Body of pancreas (tissue), 4 donors: ENCODE measurements at regions not wholly inside any gene's neighbourhood (a gene's known extent, or its start where the extent isn't known, plus 50 kb on each side); places are given as distances from the start of the nearest gene placed in this dataset.

Experiments used
- ATAC-seq: fragments of 150-250 bp; one replicate; pipeline ENCODE4 v1.9.1; 2016
- DNase-seq, 4 donors: peaks; one replicate each; pipeline ENCODE4 v3.0.0-alpha.2; 2019
- H3K27ac ChIP-seq, 4 donors: fragments of 200-600 bp; sonication (generic); 1 replicate in 3 of 4; 2 replicates in 1 of 4; pipeline versions ENCODE4 v1.5.1 to v1.6.1; 2016 to 2019; ENCODE audit warnings: mild to moderate bottlenecking in 1 of 4, mixed read lengths in 1 of 4, moderate library complexity in 1 of 4
- H3K27me3 ChIP-seq, 2 donors: fragments of 200-600 bp; sonication (generic); one replicate each; pipeline ENCODE4 v1.6.0; 2016; ENCODE audit warnings: mild to moderate bottlenecking in 1 of 2
- H3K36me3 ChIP-seq, 2 donors: fragments of 200-600 bp; sonication (generic); replicated peaks in 1 of 2; 2 replicates each; pipeline ENCODE4 v1.5.1; 2016; ENCODE audit warnings: low read depth in 2 of 2; ENCODE audit not compliant: insufficient read depth in 1 of 2
- H3K4me1 ChIP-seq: fragments of 200-600 bp; sonication (generic); one replicate; pipeline ENCODE4 v1.6.0; 2016
- H3K4me3 ChIP-seq, 2 donors: fragments of 200-600 bp; sonication (generic); 1 replicate in 1 of 2; 2 replicates in 1 of 2; pipeline ENCODE4 v1.5.1; 2016 to 2019
- H3K9me3 ChIP-seq, 3 donors: fragments of 200-600 bp; sonication (generic); 1 replicate in 2 of 3; 2 replicates in 1 of 3; pipeline ENCODE4 v1.5.1; 2016
- CTCF ChIP-seq, 7 experiments: fragments of 450-650 bp in 4 of 7; fragments of 200-600 bp in 3 of 7; sonication (generic) in 3 of 7; IDR thresholded peaks; one replicate each; pipeline ENCODE4 v1.5.1; 2016 to 2019; ENCODE audit warnings: antibody characterized with exemption in 7 of 7
- POLR2A ChIP-seq, 3 donors: fragments of 450-650 bp; IDR thresholded peaks; one replicate each; pipeline ENCODE4 v1.6.1; 2016; ENCODE audit warnings: antibody characterized with exemption in 3 of 3, mild to moderate bottlenecking in 2 of 3
- WGBS, 2 donors: methylation state at CpG; one replicate each; pipeline ENCODE4 v1.1.5; 2017; 5-methylcytosine and 5-hydroxymethylcytosine counted together
- intact Hi-C: fragments of 100-400 bp; cut with DNase I; formaldehyde crosslinking; loops from one replicate; pipeline ENCODE4 v1.15.1; 2023

- Histone ChIP-seq H3K9me3 (no peaks in the 10 kb centered on the region), H3K4me3 (no peak overlapping the region), H3K4me1 (no peaks in the 10 kb centered on the region), H3K27me3 (no peaks in the 10 kb centered on the region), H3K36me3 (no peaks in the 10 kb centered on the region), H3K27ac (no peak overlapping the region)
- no peak for ATAC-seq
- 76 to 82% methylated on average over 4 of the region's 4 CpGs for WGBS, 2 donors
- intact Hi-C loops, result no loop called here
- TF ChIP-seq CTCF (IDR thresholded peaks at IDR 0.05) (no peak), POLR2A (IDR thresholded peaks at IDR 0.05) (no peak)
- DNase-seq, result no peak
Measured at GRCh38 chr18:41456831-41457230, 498.2 kb upstream of the PIK3C3 start.

- TF ChIP-seq POLR2A (IDR thresholded peaks at IDR 0.05), result no peak
- no peak for TF ChIP-seq CTCF (IDR thresholded peaks at IDR 0.05)
- H3K4me1 ChIP-seq, result no peaks in the 10 kb centered on the region
- intact Hi-C loops, result no loop called here
- no peaks in the 10 kb centered on the region for H3K9me3 ChIP-seq
- no peaks in the 10 kb centered on the region for H3K36me3 ChIP-seq
- no peak overlapping the region for H3K27ac ChIP-seq
- ATAC-seq (no peak), DNase-seq (no peak)
- no peaks in the 10 kb centered on the region for H3K27me3 ChIP-seq
- no peak overlapping the region for H3K4me3 ChIP-seq
Measured at GRCh38 chr18:41449612-41450011, 505.4 kb upstream of the PIK3C3 start.

- WGBS, 2 donors, result 34 to 44% methylated on average over 2 of the region's 2 CpGs
Measured at GRCh38 chr18:41444943-41445342, 510.1 kb upstream of the PIK3C3 start.

GRCh38 chr18:41436772-41437171 lies 518.3 kb upstream of the PIK3C3 start:
- no peak for TF ChIP-seq CTCF (IDR thresholded peaks at IDR 0.05)
- no peak for TF ChIP-seq POLR2A (IDR thresholded peaks at IDR 0.05)
- H3K9me3 ChIP-seq, result no peaks in the 10 kb centered on the region
- DNase-seq, result no peak
- H3K4me3 ChIP-seq, result no peak overlapping the region
- H3K4me1 ChIP-seq, result no peaks in the 10 kb centered on the region
- intact Hi-C loops, result loop anchor here (10.0 kb wide), 1 partner anchor 62 kb away; no protein-coding TSS in a partner anchor
- H3K27me3 ChIP-seq, result no peaks in the 10 kb centered on the region
- WGBS, 2 donors, result 72 to 91% methylated on average over 1 of the region's 1 CpG
- no peaks in the 10 kb centered on the region for H3K36me3 ChIP-seq
- no peak for ATAC-seq
- no peak overlapping the region for H3K27ac ChIP-seq

More at GRCh38 chr18:41444943-41445342, 510.1 kb upstream of the PIK3C3 start:
- H3K9me3 ChIP-seq, result no peaks in the 10 kb centered on the region
- ATAC-seq (no peak), DNase-seq (no peak)
- TF ChIP-seq CTCF (IDR thresholded peaks at IDR 0.05), result no peak
- no peak for TF ChIP-seq POLR2A (IDR thresholded peaks at IDR 0.05)
- H3K36me3 ChIP-seq, result no peaks in the 10 kb centered on the region
- intact Hi-C loops, result no loop called here
- no peaks in the 10 kb centered on the region for H3K4me1 ChIP-seq
- H3K4me3 ChIP-seq, result no peak overlapping the region
- no peaks in the 10 kb centered on the region for H3K27me3 ChIP-seq
- H3K27ac ChIP-seq, result no peak overlapping the region

GRCh38 chr18:41418598-41418997 lies 536.4 kb upstream of the PIK3C3 start:
- intact Hi-C loops, result no loop called here
- Histone ChIP-seq H3K36me3 (no peaks in the 10 kb centered on the region), H3K9me3 (no peaks in the 10 kb centered on the region), H3K27ac (no peak overlapping the region), H3K4me1 (no peaks in the 10 kb centered on the region), H3K4me3 (no peak overlapping the region), H3K27me3 (no peaks in the 10 kb centered on the region)
- no peak for ATAC-seq
- DNase-seq, result no peak
- TF ChIP-seq CTCF (IDR thresholded peaks at IDR 0.05), result no peak
- no peak for TF ChIP-seq POLR2A (IDR thresholded peaks at IDR 0.05)
- 63 to 77% methylated on average over 3 of the region's 3 CpGs for WGBS, 2 donors
